Uterus (tissue), 2 donors: ENCODE measurements at regions not wholly inside any gene's neighbourhood (a gene's known extent, or its start where the extent isn't known, plus 50 kb on each side); places are given as distances from the start of the nearest gene placed in this dataset.

ENCODE experiments used
- POLR2A ChIP-seq, 2 donors: fragments of 450-650 bp; IDR thresholded peaks; one replicate each; pipeline ENCODE4 v1.6.1; 2016; ENCODE audit warnings: antibody characterized with exemption in 2 of 2, mild to moderate bottlenecking in 1 of 2, moderate library complexity in 1 of 2
- TF ChIP-seq, protein P1 (sequence below), 4 experiments: fragments of 200-600 bp in 2 of 4; fragments of 450-650 bp in 2 of 4; sonication (generic) in 2 of 4; IDR thresholded peaks; one replicate each; pipeline ENCODE4 v1.5.1; 2016 to 2019; ENCODE audit warnings: antibody characterized with exemption in 4 of 4, mild to moderate bottlenecking in 2 of 4, moderate library complexity in 1 of 4

DNA sequence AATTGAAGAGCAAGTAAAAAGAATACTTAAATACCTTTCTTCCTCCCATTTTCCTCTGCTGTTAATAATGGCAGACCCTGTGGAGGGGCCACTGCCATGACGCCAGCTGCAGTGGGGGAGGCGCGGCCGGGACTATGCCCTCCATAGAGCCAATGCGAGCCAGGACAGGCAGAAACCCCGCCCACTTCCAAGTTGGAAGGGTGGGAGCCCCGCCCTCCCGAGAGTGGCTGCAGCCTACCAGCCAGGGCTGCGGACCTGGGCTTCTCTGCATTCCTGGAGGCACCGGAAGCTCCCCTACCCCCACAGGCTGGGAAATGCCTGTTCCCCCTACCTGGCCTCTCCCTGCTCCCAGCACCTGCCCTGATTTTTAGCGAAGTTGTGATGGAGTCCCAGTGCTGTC lies 439.4 kb upstream of the CDH19 start:
- TF ChIP-seq, protein P1, sequence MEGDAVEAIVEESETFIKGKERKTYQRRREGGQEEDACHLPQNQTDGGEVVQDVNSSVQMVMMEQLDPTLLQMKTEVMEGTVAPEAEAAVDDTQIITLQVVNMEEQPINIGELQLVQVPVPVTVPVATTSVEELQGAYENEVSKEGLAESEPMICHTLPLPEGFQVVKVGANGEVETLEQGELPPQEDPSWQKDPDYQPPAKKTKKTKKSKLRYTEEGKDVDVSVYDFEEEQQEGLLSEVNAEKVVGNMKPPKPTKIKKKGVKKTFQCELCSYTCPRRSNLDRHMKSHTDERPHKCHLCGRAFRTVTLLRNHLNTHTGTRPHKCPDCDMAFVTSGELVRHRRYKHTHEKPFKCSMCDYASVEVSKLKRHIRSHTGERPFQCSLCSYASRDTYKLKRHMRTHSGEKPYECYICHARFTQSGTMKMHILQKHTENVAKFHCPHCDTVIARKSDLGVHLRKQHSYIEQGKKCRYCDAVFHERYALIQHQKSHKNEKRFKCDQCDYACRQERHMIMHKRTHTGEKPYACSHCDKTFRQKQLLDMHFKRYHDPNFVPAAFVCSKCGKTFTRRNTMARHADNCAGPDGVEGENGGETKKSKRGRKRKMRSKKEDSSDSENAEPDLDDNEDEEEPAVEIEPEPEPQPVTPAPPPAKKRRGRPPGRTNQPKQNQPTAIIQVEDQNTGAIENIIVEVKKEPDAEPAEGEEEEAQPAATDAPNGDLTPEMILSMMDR (IDR thresholded peaks at IDR 0.05): no peak
- TF ChIP-seq POLR2A (IDR thresholded peaks at IDR 0.05): no peak
